ENCODE measurements at regions not wholly inside any gene's neighbourhood (a gene's known extent, or its start where the extent isn't known, plus 50 kb on each side); places are given as distances from the start of the nearest gene placed in this dataset.

DNA sequence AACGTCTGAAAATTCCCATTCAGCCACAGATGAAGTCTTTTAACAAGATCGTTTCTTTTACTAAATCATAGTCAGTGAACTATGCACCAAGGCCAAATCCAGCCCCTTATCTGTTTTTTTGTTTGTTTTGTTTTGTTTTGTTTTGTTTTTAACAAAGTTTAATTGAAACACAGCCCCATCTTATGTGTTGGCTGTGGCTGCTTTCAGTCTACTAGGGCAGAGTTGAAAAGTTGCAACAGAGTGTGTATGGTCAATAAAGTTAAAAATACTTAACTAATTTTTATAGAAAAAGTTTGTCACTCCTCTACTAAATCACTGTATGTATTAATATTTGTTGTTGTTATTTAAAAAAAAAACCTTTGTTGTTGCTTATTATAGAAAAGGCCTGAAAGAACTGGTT lies 137.1 kb downstream of the CAAP1 start:
- Histone ChIP-seq H3K23ac (ENCODE audit: insufficient read length) (no peak overlapping the region), H3K14ac (ENCODE audit: insufficient read length) (no peak overlapping the region), H3K9ac (replicated peaks in 1 of 4; ENCODE audit: extremely low read depth in 1 of 4, low read depth in 3 of 4, low read length in 3 of 4) (no peak overlapping the region), H2AK5ac (ENCODE audit: low read depth, low read length) (no peak overlapping the region), H3K4me2 (ENCODE audit: insufficient read depth in 1 of 2, low read depth in 2 of 2, low read length in 2 of 2) (no peak overlapping the region), H3K23me2 (ENCODE audit: low read depth, low read length) (no peaks in the 10 kb centered on the region), H3K4me1 (replicated peaks in 1 of 4; ENCODE audit: control insufficient read depth in 3 of 4, insufficient read depth in 4 of 4, low read length in 3 of 4) (peaks cover 0 to 8% (median 5%) of the 10 kb centered on the region in 4 experiments; a peak in 5 of 7 replicates), H3K36me3 (ENCODE audit: control insufficient read depth in 2 of 4, insufficient read depth in 4 of 4, low read length in 3 of 4) (no peaks in the 10 kb centered on the region), H3K18ac (ENCODE audit: extremely low read depth, low read length) (no peak overlapping the region), H4K20me1 (replicated peaks in 1 of 2; ENCODE audit: control insufficient read depth in 1 of 2, insufficient read depth in 2 of 2, low read length in 2 of 2) (no peaks in the 10 kb centered on the region), H4K8ac (ENCODE audit: extremely low read depth, insufficient read depth, low read length) (no peak overlapping the region), H3K79me1 (ENCODE audit: low read depth, low read length) (no peaks in the 10 kb centered on the region), H4K5ac (ENCODE audit: insufficient read length, low read depth, low read length) (no peak overlapping the region), H2BK5ac (ENCODE audit: low read depth, low read length) (no peak overlapping the region), H2AFZ (ENCODE audit: low read length) (peak overlapping the region; percentile 78), H3K9me3 (ENCODE audit: insufficient read depth in 2 of 2, low read depth in 1 of 2, low read length in 1 of 2) (no peaks in the 10 kb centered on the region; a peak in 1 of 4 replicates), H3K4me3 (ENCODE audit: extremely low read depth in 1 of 4, insufficient read depth in 2 of 4, low read depth in 3 of 4, low read length in 4 of 4) (no peak overlapping the region), H2BK15ac (ENCODE audit: low read length) (no peak overlapping the region), H3K27ac (ENCODE audit: low read depth, low read length) (no peak overlapping the region), H3K56ac (replicated peaks; ENCODE audit: insufficient read length, low read depth, low read length) (no peak overlapping the region), H3K4ac (replicated peaks; ENCODE audit: insufficient read length, low read depth, low read length) (no peak overlapping the region), H3K27me3 (replicated peaks in 1 of 4; ENCODE audit: control insufficient read depth in 3 of 4, extremely low read depth in 1 of 4, insufficient read depth in 3 of 4, low read length in 3 of 4) (no peaks in the 10 kb centered on the region), H3K79me2 (ENCODE audit: control insufficient read depth in 1 of 2, insufficient read depth in 2 of 2, low read length in 2 of 2) (no peaks in the 10 kb centered on the region), H2BK120ac (replicated peaks; ENCODE audit: low read depth, low read length) (no peak overlapping the region), H2BK20ac (ENCODE audit: low read length) (no peak overlapping the region), H4K91ac (replicated peaks; ENCODE audit: insufficient read length, low read length) (no peak overlapping the region), H2BK12ac (ENCODE audit: low read depth, low read length) (no peak overlapping the region)
- CTCF ChIA-PET (ENCODE audit: partially characterized antibody): interaction anchor here (0.9 to 1.5 kb wide), 4 partner anchors 9 to 31 kb away, joined by 3 to 6 read pairs (median 5); no protein-coding TSS in a partner anchor
- POLR2A ChIA-PET (ENCODE audit: partially characterized antibody): no interaction called here
- 67% methylated on average over 2 of the region's 2 CpGs; no CpG with 5 or more reads in 1 of the 2 experiments for WGBS, 2 experiments (ENCODE audit: extremely low coverage in 1 of 2, insufficient coverage in 1 of 2, insufficient read length in 1 of 2, insufficient replicate concordance in 2 of 2, low coverage in 1 of 2, low lambda C conversion rate in 2 of 2, missing lambda C conversion rate in 1 of 2)
- DNase-seq (ENCODE audit: low read depth in 1 of 2, low spot score in 2 of 2) (no peak), FAIRE-seq (no peak)
- TF ChIP-seq, protein P1, sequence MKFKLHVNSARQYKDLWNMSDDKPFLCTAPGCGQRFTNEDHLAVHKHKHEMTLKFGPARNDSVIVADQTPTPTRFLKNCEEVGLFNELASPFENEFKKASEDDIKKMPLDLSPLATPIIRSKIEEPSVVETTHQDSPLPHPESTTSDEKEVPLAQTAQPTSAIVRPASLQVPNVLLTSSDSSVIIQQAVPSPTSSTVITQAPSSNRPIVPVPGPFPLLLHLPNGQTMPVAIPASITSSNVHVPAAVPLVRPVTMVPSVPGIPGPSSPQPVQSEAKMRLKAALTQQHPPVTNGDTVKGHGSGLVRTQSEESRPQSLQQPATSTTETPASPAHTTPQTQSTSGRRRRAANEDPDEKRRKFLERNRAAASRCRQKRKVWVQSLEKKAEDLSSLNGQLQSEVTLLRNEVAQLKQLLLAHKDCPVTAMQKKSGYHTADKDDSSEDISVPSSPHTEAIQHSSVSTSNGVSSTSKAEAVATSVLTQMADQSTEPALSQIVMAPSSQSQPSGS (IDR thresholded peaks at IDR 0.05; ENCODE audit: low read length): no peak
- TF ChIP-seq TBP (IDR thresholded peaks at IDR 0.05; ENCODE audit: low read depth, low read length) (no peak), ATF3 (IDR thresholded peaks at IDR 0.05; ENCODE audit: insufficient read depth, low read depth, low read length) (no peak), CTCF (IDR thresholded peaks at IDR 0.05; ENCODE audit: control extremely low read depth in 1 of 3, insufficient read depth in 1 of 3, low read depth in 1 of 3, low read length in 3 of 3) (no peak), EP300 (IDR thresholded peaks at IDR 0.05; ENCODE audit: borderline replicate concordance in 1 of 2, low read depth in 2 of 2, low read length in 2 of 2) (no peak), POLR2AphosphoS5 (IDR thresholded peaks at IDR 0.05; ENCODE audit: low read depth, low read length) (no peak), BRCA1 (IDR thresholded peaks at IDR 0.05; ENCODE audit: low read depth, low read length) (no peak), CHD1 (IDR thresholded peaks at IDR 0.05; ENCODE audit: low read depth, low read length) (no peak), CHD2 (IDR thresholded peaks at IDR 0.05; ENCODE audit: low read length) (no peak)
